H9 (cell line): ENCODE measurements at regions not wholly inside any gene's neighbourhood (a gene's known extent, or its start where the extent isn't known, plus 50 kb on each side); places are given as distances from the start of the nearest gene placed in this dataset.

Source experiments
- DNase-seq: peaks from one replicate; pipeline ENCODE4 v3.0.0-alpha.2; 2017
- H2AFZ ChIP-seq: one replicate; pipeline ENCODE4 v1.6.1; 2013; ENCODE audit warnings: mild to moderate bottlenecking, low read length, control low read depth, moderate library complexity
- H2AK5ac ChIP-seq: 2 replicates; pipeline ENCODE4 v1.6.1; 2013; ENCODE audit warnings: low read length, control low read depth, mixed read lengths; ENCODE audit not compliant: insufficient read length
- H2BK120ac ChIP-seq: one replicate; pipeline ENCODE4 v1.6.1; 2013; ENCODE audit warnings: low read depth, mild to moderate bottlenecking, low read length, control low read depth, inconsistent platforms; ENCODE audit not compliant: poor library complexity, severe bottlenecking
- H2BK12ac ChIP-seq: 2 replicates; pipeline ENCODE4 v1.6.1; 2013; ENCODE audit warnings: low read length, control low read depth, mixed read lengths, low read depth; ENCODE audit not compliant: insufficient read length
- H2BK15ac ChIP-seq: 2 replicates; pipeline ENCODE4 v1.6.1; 2013; ENCODE audit warnings: low read depth, low read length, control low read depth
- H2BK20ac ChIP-seq: one replicate; pipeline ENCODE4 v1.6.1; 2013; ENCODE audit warnings: low read depth, mild to moderate bottlenecking, low read length, control low read depth, inconsistent platforms; ENCODE audit not compliant: poor library complexity, severe bottlenecking
- H2BK5ac ChIP-seq: 2 replicates; pipeline ENCODE4 v1.6.1; 2013; ENCODE audit warnings: low read length, control low read depth, mixed read lengths; ENCODE audit not compliant: insufficient read length
- H3K14ac ChIP-seq: 2 replicates; pipeline ENCODE4 v1.6.1; 2013; ENCODE audit warnings: low read length, control low read depth; ENCODE audit not compliant: insufficient read depth
- H3K18ac ChIP-seq: 2 replicates; pipeline ENCODE4 v1.6.1; 2013; ENCODE audit warnings: low read depth, mild to moderate bottlenecking, mixed read lengths, low read length, control low read depth; ENCODE audit not compliant: insufficient read length
- H3K23ac ChIP-seq: 2 replicates; pipeline ENCODE4 v1.6.1; 2013; ENCODE audit warnings: low read length, control low read depth, mixed read lengths, low read depth; ENCODE audit not compliant: insufficient read length
- H3K23me2 ChIP-seq: 2 replicates; pipeline ENCODE4 v1.6.1; 2013; ENCODE audit warnings: low read depth, mild to moderate bottlenecking, mixed read lengths, low read length, control low read depth; ENCODE audit not compliant: insufficient read length, poor library complexity, severe bottlenecking
- H3K27ac ChIP-seq: 2 replicates; pipeline ENCODE4 v1.5.1; 2013; ENCODE audit warnings: low read length, control low read depth, mixed read lengths, low read depth; ENCODE audit not compliant: insufficient read length
- H3K27me3 ChIP-seq: 2 replicates; pipeline ENCODE4 v1.6.1; 2013; ENCODE audit warnings: low read length, control low read depth, inconsistent platforms; ENCODE audit not compliant: insufficient read depth
- H3K4ac ChIP-seq: 2 replicates; pipeline ENCODE4 v1.6.1; 2013; ENCODE audit warnings: low read depth, mild to moderate bottlenecking, control low read depth, inconsistent platforms, low read length, moderate library complexity
- H3K4me1 ChIP-seq: 2 replicates; pipeline ENCODE4 v1.6.1; 2013; ENCODE audit warnings: low read length, control low read depth, inconsistent platforms; ENCODE audit not compliant: insufficient read depth
- H3K4me2 ChIP-seq: 2 replicates; pipeline ENCODE4 v1.6.1; 2013; ENCODE audit warnings: low read length, control low read depth, mixed read lengths; ENCODE audit not compliant: insufficient read length, insufficient read depth
- H3K56ac ChIP-seq: 2 replicates; pipeline ENCODE4 v1.6.1; 2013; ENCODE audit warnings: low read depth, mild to moderate bottlenecking, mixed read lengths, low read length, control low read depth; ENCODE audit not compliant: insufficient read length
- H3K79me1 ChIP-seq: 2 replicates; pipeline ENCODE4 v1.6.1; 2013; ENCODE audit warnings: low read depth, mild to moderate bottlenecking, moderate library complexity, low read length, control low read depth, inconsistent platforms; ENCODE audit not compliant: insufficient read depth, poor library complexity, severe bottlenecking
- H3K79me2 ChIP-seq: 2 replicates; pipeline ENCODE4 v1.6.1; 2013; ENCODE audit warnings: low read length, control low read depth, inconsistent platforms; ENCODE audit not compliant: insufficient read depth
- H3K9ac ChIP-seq: 2 replicates; pipeline ENCODE4 v1.6.1; 2013; ENCODE audit warnings: low read length, control low read depth, mixed read lengths; ENCODE audit not compliant: insufficient read length; ENCODE audit errors: extremely low read depth
- H3K9me3 ChIP-seq: one replicate; pipeline ENCODE4 v1.6.1; 2013; ENCODE audit warnings: low read depth, low read length, inconsistent platforms; ENCODE audit not compliant: control insufficient read depth
- H3T11ph ChIP-seq: one replicate; pipeline ENCODE4 v1.6.1; 2013; ENCODE audit warnings: mild to moderate bottlenecking, low read length, control low read depth, inconsistent platforms
- H4K20me1 ChIP-seq: one replicate; pipeline ENCODE4 v1.6.1; 2013; ENCODE audit not compliant: control insufficient read depth, insufficient read length, insufficient read depth
- H4K5ac ChIP-seq: 2 replicates; pipeline ENCODE4 v1.6.1; 2013; ENCODE audit warnings: low read depth, mild to moderate bottlenecking, mixed read lengths, low read length, control low read depth; ENCODE audit not compliant: insufficient read length
- H4K8ac ChIP-seq: replicated peaks from 2 replicates; pipeline ENCODE4 v1.6.1; 2013; ENCODE audit warnings: low read length, control low read depth, mixed read lengths, low read depth; ENCODE audit not compliant: insufficient read length
- H4K91ac ChIP-seq: 2 replicates; pipeline ENCODE4 v1.6.1; 2013; ENCODE audit warnings: low read depth, mild to moderate bottlenecking, moderate library complexity, mixed read lengths, low read length, control low read depth; ENCODE audit not compliant: insufficient read length
- H3K27ac Mint-ChIP-seq, 3 experiments: 2 replicates in 2 of 3; 3 replicates in 1 of 3; pipeline ENCODE4 v1.8.0; 2020 to 2021; ENCODE audit warnings: mixed read lengths in 3 of 3, mild to moderate bottlenecking in 1 of 3, moderate library complexity in 1 of 3
- H3K27me3 Mint-ChIP-seq: 2 replicates; pipeline ENCODE4 v1.8.0; 2021; ENCODE audit warnings: low read depth, mild to moderate bottlenecking, moderate library complexity, mixed read lengths
- H3K36me3 Mint-ChIP-seq, 3 experiments: 2 replicates in 2 of 3; 3 replicates in 1 of 3; pipeline ENCODE4 v1.8.0; 2020 to 2021; ENCODE audit warnings: low read depth in 3 of 3, mixed read lengths in 3 of 3; ENCODE audit not compliant: insufficient read depth in 1 of 3
- H3K4me1 Mint-ChIP-seq, 2 experiments: 2 replicates each; pipeline ENCODE4 v1.8.0; 2020; ENCODE audit warnings: mixed read lengths in 2 of 2
- H3K4me3 Mint-ChIP-seq, 2 experiments: 2 replicates in 1 of 2; 3 replicates in 1 of 2; pipeline ENCODE4 v1.8.0; 2020 to 2021; ENCODE audit warnings: mild to moderate bottlenecking in 2 of 2, mixed read lengths in 2 of 2, moderate library complexity in 1 of 2
- H3K9me3 Mint-ChIP-seq, 2 experiments: 2 replicates in 1 of 2; 3 replicates in 1 of 2; pipeline ENCODE4 v1.8.0; 2020; ENCODE audit warnings: mild to moderate bottlenecking in 2 of 2, mixed read lengths in 2 of 2, moderate library complexity in 1 of 2
- WGBS: extraction: QIAGEN DNeasy Blood & Tissue Kit; methylation state at CpG from one replicate; pipeline ENCODE4 v1.1.7; 2013; ENCODE audit warnings: missing lambda C conversion rate, low lambda C conversion rate, mixed read lengths; ENCODE audit not compliant: insufficient read length; ENCODE audit errors: extremely low coverage; 5-methylcytosine and 5-hydroxymethylcytosine counted together
- TF ChIP-seq, protein P1 (sequence below): fragments of 200-600 bp; sonication (generic); conservative IDR thresholded peaks from 3 replicates; pipeline ENCODE4 v1.8.0; 2021; ENCODE audit warnings: antibody characterized with exemption, mild to moderate bottlenecking

DNA sequence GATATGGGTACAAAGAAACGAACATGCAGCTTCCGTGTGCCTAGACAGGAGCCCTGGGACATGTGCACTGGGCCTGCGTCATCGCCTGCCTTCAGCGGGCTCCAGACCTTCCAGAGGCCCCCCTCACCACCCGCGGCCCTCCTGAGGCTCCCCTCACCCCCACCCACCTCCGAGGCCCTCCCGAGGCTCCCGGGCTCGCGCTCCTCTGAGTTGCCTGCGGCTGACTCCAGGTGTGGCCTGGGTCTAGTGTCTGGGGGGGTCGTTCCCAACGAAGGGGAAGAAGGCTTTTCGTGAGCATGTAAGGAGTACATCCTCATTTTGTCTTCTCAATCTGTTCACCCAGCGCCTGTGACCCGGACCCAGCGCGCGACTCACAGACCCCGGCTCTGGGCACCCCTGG lies 177.3 kb upstream of the ZNF32 start:
- no peak for DNase-seq
- no CpG with 5 or more reads among the region's 22 CpGs for WGBS
- H3K9me3 Mint-ChIP-seq, result peaks cover 6 to 12% of the 10 kb centered on the region in 2 experiments; a peak in 4 of 5 replicates
- Histone ChIP-seq H3K27ac (no peak overlapping the region), H2AFZ (no peak overlapping the region), H4K8ac (no peak overlapping the region), H3K23me2 (no peaks in the 10 kb centered on the region), H3K4ac (no peak overlapping the region), H3K18ac (no peak overlapping the region), H4K91ac (no peak overlapping the region), H3K14ac (no peak overlapping the region), H3K56ac (no peak overlapping the region), H2AK5ac (no peak overlapping the region), H3K23ac (no peak overlapping the region), H2BK12ac (no peak overlapping the region), H2BK15ac (no peak overlapping the region), H4K20me1 (no peaks in the 10 kb centered on the region), H2BK20ac (no peak overlapping the region), H3K79me2 (no peaks in the 10 kb centered on the region), H3K4me1 (no peaks in the 10 kb centered on the region; the same call in 1 of the 2 replicates), H3K27me3 (no peaks in the 10 kb centered on the region), H3K9ac (no peak overlapping the region), H3T11ph (no peak overlapping the region), H3K79me1 (no peaks in the 10 kb centered on the region), H4K5ac (no peak overlapping the region), H2BK5ac (no peak overlapping the region), H2BK120ac (no peak overlapping the region), H3K4me2 (no peak overlapping the region), H3K9me3 (no peaks in the 10 kb centered on the region)
- H3K27me3 Mint-ChIP-seq, result no peaks in the 10 kb centered on the region; the same call in none of the 2 replicates
- no peak overlapping the region for H3K27ac Mint-ChIP-seq
- TF ChIP-seq, protein P1, sequence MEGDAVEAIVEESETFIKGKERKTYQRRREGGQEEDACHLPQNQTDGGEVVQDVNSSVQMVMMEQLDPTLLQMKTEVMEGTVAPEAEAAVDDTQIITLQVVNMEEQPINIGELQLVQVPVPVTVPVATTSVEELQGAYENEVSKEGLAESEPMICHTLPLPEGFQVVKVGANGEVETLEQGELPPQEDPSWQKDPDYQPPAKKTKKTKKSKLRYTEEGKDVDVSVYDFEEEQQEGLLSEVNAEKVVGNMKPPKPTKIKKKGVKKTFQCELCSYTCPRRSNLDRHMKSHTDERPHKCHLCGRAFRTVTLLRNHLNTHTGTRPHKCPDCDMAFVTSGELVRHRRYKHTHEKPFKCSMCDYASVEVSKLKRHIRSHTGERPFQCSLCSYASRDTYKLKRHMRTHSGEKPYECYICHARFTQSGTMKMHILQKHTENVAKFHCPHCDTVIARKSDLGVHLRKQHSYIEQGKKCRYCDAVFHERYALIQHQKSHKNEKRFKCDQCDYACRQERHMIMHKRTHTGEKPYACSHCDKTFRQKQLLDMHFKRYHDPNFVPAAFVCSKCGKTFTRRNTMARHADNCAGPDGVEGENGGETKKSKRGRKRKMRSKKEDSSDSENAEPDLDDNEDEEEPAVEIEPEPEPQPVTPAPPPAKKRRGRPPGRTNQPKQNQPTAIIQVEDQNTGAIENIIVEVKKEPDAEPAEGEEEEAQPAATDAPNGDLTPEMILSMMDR, result no peak
- no peak overlapping the region for H3K4me3 Mint-ChIP-seq
- H3K36me3 Mint-ChIP-seq, result no peaks in the 10 kb centered on the region; a peak in 1 of 7 replicates
- no peaks in the 10 kb centered on the region for H3K4me1 Mint-ChIP-seq
